Left kidney (tissue), 1 donor: ENCODE measurements at regions not wholly inside any gene's neighbourhood (a gene's known extent, or its start where the extent isn't known, plus 50 kb on each side); places are given as distances from the start of the nearest gene placed in this dataset.
A peak's percentile ranks its signal among the peaks of the same experiment; 100 is the strongest.

Experiments used
- DNase-seq: peaks from one replicate; pipeline ENCODE4 v3.0.0-alpha.2; 2013

GRCh38 chr4:104964410-104965175 is 182.1 kb upstream of the TET2 start:
- DNase-seq: no peak

- peak; percentile 19 for DNase-seq
Measured at GRCh38 chr4:104966349-104967033, 180.2 kb upstream of the TET2 start.

GRCh38 chr4:104967034-104967401 is 179.7 kb upstream of the TET2 start:
- DNase-seq: no peak

- DNase-seq: no peak
Measured at GRCh38 chr4:104969394-104970082, 177.1 kb upstream of the TET2 start.

GRCh38 chr4:104971462-104971861 is 175.2 kb upstream of the TET2 start:
- no peak for DNase-seq

GRCh38 chr4:104973708-104974107 is 173.0 kb upstream of the TET2 start:
- no peak for DNase-seq

GRCh38 chr4:104975617-104976016 is 171.1 kb upstream of the TET2 start:
- DNase-seq: no peak

GRCh38 chr4:104976262-104976661 is 170.4 kb upstream of the TET2 start:
- no peak for DNase-seq

- DNase-seq: no peak
Measured at GRCh38 chr4:104979083-104979760, 167.5 kb upstream of the TET2 start.

GRCh38 chr4:104983615-104984179 is 163.0 kb upstream of the TET2 start:
- DNase-seq: no peak

GRCh38 chr4:104986306-104986705 is 160.4 kb upstream of the TET2 start:
- DNase-seq: no peak

- DNase-seq: no peak
Measured at GRCh38 chr4:104989371-104989770, 157.3 kb upstream of the TET2 start.

GRCh38 chr4:105002278-105002677 is 144.4 kb upstream of the TET2 start:
- DNase-seq: no peak

GRCh38 chr4:105014234-105014633 is 132.4 kb upstream of the TET2 start:
- DNase-seq: no peak

- no peak for DNase-seq
Measured at GRCh38 chr4:105014635-105015034, 132.0 kb upstream of the TET2 start.

- no peak for DNase-seq
Measured at GRCh38 chr4:105015750-105016149, 130.9 kb upstream of the TET2 start.

GRCh38 chr4:105022811-105023667 is 123.6 kb upstream of the TET2 start:
- no peak for DNase-seq

- no peak for DNase-seq
Measured at GRCh38 chr4:105023668-105024055, 123.0 kb upstream of the TET2 start.

- DNase-seq: no peak
Measured at GRCh38 chr4:105025263-105026017, 121.2 kb upstream of the TET2 start.

- no peak for DNase-seq
Measured at GRCh38 chr4:105036991-105037390, 109.7 kb upstream of the TET2 start.

- DNase-seq: no peak
Measured at GRCh38 chr4:105042451-105042850, 104.2 kb upstream of the TET2 start.
